ENCODE measurements at regions not wholly inside any gene's neighbourhood (a gene's known extent, or its start where the extent isn't known, plus 50 kb on each side); places are given as distances from the start of the nearest gene placed in this dataset.

DNA sequence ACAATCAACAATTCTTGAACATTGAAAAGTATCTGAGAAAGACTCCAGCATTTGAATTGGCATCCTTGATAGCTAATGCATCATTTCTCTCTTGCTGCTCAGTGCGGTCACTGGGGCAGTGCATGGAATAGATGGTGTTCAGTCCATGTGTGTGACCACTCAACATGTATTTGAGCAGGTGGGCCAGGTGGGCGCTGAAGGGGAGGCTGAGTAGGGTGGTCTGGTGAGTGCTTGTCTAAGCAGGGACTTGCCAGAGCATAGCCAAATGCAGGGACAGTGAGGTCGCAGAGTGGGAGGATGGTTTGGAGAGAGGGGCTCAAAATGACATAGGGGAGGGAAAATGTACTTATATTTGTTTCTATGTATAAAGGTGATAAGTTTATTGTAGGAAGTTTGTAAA, 409.0 kb downstream of the TMEM121 start:
- Histone ChIP-seq H3K27ac (ENCODE audit: low read depth, low read length, poor library complexity, severe bottlenecking) (no peak overlapping the region), H3K4me3 (ENCODE audit: low read depth, low read length, poor library complexity, severe bottlenecking) (no peak overlapping the region), H3K27me3 (replicated peaks; ENCODE audit: insufficient read depth, low read depth, low read length, poor library complexity) (peaks cover 66% of the 10 kb centered on the region), H3K9me3 (ENCODE audit: low read depth, low read length, poor library complexity, severe bottlenecking) (peaks cover 6% of the 10 kb centered on the region), H3K4me1 (ENCODE audit: insufficient read depth, low read length, poor library complexity, severe bottlenecking) (no peaks in the 10 kb centered on the region), H3K36me3 (ENCODE audit: insufficient read depth, low read length, poor library complexity, severe bottlenecking) (no peaks in the 10 kb centered on the region)
- TF ChIP-seq, protein P1, sequence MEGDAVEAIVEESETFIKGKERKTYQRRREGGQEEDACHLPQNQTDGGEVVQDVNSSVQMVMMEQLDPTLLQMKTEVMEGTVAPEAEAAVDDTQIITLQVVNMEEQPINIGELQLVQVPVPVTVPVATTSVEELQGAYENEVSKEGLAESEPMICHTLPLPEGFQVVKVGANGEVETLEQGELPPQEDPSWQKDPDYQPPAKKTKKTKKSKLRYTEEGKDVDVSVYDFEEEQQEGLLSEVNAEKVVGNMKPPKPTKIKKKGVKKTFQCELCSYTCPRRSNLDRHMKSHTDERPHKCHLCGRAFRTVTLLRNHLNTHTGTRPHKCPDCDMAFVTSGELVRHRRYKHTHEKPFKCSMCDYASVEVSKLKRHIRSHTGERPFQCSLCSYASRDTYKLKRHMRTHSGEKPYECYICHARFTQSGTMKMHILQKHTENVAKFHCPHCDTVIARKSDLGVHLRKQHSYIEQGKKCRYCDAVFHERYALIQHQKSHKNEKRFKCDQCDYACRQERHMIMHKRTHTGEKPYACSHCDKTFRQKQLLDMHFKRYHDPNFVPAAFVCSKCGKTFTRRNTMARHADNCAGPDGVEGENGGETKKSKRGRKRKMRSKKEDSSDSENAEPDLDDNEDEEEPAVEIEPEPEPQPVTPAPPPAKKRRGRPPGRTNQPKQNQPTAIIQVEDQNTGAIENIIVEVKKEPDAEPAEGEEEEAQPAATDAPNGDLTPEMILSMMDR (conservative IDR thresholded peaks at IDR 0.05; ENCODE audit: low read depth, low read length): no peak
- TF ChIP-seq EZH2 (IDR thresholded peaks at IDR 0.05; ENCODE audit: borderline replicate concordance, low read depth, low read length, poor library complexity, severe bottlenecking): no peak
- BruUV-seq (replicated peaks): no TSS peak
- intact Hi-C loops (cut with micrococcal nuclease; ENCODE audit: unreplicated experiment): no loop called here
- ChIA-PET CTCF (no interaction called here), POLR2A (ENCODE audit: low non-redundant PET) (no interaction called here)
- no peak for DNase-seq (ENCODE audit: low spot score)

GRCh38 chr14:105937253-105938054, 411.1 kb downstream of the TMEM121 start:
- TF ChIP-seq EZH2 (IDR thresholded peaks at IDR 0.05; ENCODE audit: borderline replicate concordance, low read depth, low read length, poor library complexity, severe bottlenecking): no peak
- TF ChIP-seq, protein P1 (conservative IDR thresholded peaks at IDR 0.05; ENCODE audit: low read depth, low read length): no peak
- no peaks in the 10 kb centered on the region for H3K4me1 ChIP-seq (ENCODE audit: insufficient read depth, low read length, poor library complexity, severe bottlenecking)
- H3K9me3 ChIP-seq (ENCODE audit: low read depth, low read length, poor library complexity, severe bottlenecking): peaks cover 6% of the 10 kb centered on the region
- no peak overlapping the region for H3K27ac ChIP-seq (ENCODE audit: low read depth, low read length, poor library complexity, severe bottlenecking)
- no peak overlapping the region for H3K4me3 ChIP-seq (ENCODE audit: low read depth, low read length, poor library complexity, severe bottlenecking)
- ChIA-PET CTCF (no interaction called here), POLR2A (ENCODE audit: low non-redundant PET) (no interaction called here)
- H3K36me3 ChIP-seq (ENCODE audit: insufficient read depth, low read length, poor library complexity, severe bottlenecking): no peaks in the 10 kb centered on the region
- intact Hi-C loops (cut with micrococcal nuclease; ENCODE audit: unreplicated experiment): no loop called here
- H3K27me3 ChIP-seq (replicated peaks; ENCODE audit: insufficient read depth, low read depth, low read length, poor library complexity): peaks cover 52% of the 10 kb centered on the region
- BruUV-seq (replicated peaks): no TSS peak
- DNase-seq (ENCODE audit: low spot score): no peak

DNA sequence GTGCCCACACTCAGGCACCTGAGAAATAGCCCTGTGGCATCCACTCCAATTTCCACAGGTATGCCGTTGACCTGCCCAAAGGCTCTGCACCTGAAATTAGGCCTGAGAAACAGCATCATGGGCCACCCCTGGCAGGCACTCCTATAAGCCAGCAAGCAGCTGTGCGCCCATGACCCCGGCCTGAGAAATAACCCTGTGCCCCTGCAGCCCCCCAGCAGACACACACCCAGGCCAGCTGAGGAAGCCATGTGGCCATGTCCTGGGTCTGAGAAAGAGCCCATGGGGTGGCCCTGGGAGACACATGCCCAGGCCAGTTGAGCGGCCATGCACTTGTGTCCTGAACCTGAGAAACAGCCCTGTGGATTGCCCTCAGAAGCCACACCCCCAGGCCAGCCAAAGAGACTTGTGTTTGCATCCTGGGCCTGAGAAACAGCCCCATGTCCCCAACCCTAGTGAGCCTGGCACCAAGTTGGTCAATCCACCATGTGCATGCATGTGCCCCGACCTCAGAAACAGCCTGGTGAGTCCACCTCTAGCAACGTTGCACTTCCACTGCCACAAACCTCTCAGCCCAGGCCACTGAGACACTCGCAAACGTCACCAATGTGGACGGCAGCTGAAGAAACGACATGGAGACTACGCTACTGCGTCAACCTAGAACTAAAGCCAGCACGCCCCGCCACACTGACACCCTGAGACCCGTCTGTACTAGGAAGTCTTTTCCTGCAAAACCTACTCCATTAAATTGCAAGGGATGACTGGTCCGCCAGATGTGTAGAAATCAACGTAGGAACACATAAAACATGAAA, 411.9 kb downstream of the TMEM121 start:
- Histone ChIP-seq H3K27me3 (replicated peaks; ENCODE audit: insufficient read depth, low read depth, low read length, poor library complexity) (peaks cover 44% of the 10 kb centered on the region), H3K4me1 (ENCODE audit: insufficient read depth, low read length, poor library complexity, severe bottlenecking) (no peaks in the 10 kb centered on the region), H3K27ac (ENCODE audit: low read depth, low read length, poor library complexity, severe bottlenecking) (no peak overlapping the region), H3K36me3 (ENCODE audit: insufficient read depth, low read length, poor library complexity, severe bottlenecking) (no peaks in the 10 kb centered on the region), H3K9me3 (ENCODE audit: low read depth, low read length, poor library complexity, severe bottlenecking) (peaks cover 6% of the 10 kb centered on the region), H3K4me3 (ENCODE audit: low read depth, low read length, poor library complexity, severe bottlenecking) (no peak overlapping the region)
- CTCF ChIA-PET: no interaction called here
- no peak for DNase-seq (ENCODE audit: low spot score)
- POLR2A ChIA-PET (ENCODE audit: low non-redundant PET): no interaction called here
- no peak for TF ChIP-seq EZH2 (IDR thresholded peaks at IDR 0.05; ENCODE audit: borderline replicate concordance, low read depth, low read length, poor library complexity, severe bottlenecking)
- TF ChIP-seq, protein P1 (conservative IDR thresholded peaks at IDR 0.05; ENCODE audit: low read depth, low read length): no peak
- intact Hi-C loops (cut with micrococcal nuclease; ENCODE audit: unreplicated experiment): no loop called here
- BruUV-seq (replicated peaks): no TSS peak
